SU-DHL-6 (cell line): ENCODE measurements at regions not wholly inside any gene's neighbourhood (a gene's known extent, or its start where the extent isn't known, plus 50 kb on each side); places are given as distances from the start of the nearest gene placed in this dataset.

ENCODE experiments used
- H2AFZ ChIP-seq: fragments of 200-600 bp; sonication (generic); 2 replicates; pipeline ENCODE4 v1.6.1; 2014; ENCODE audit warnings: low read depth, mild to moderate bottlenecking, moderate library complexity, mixed read lengths, antibody characterized with exemption, low read length; ENCODE audit not compliant: severe bottlenecking
- H3F3A ChIP-seq: fragments of 200-600 bp; shearing (Covaris generic); 2 replicates; pipeline ENCODE4 v1.6.0; 2016; ENCODE audit warnings: antibody characterized with exemption, mild to moderate bottlenecking; ENCODE audit not compliant: insufficient read depth
- H3K27ac ChIP-seq: fragments of 200-600 bp; sonication (generic); 2 replicates; pipeline ENCODE4 v1.5.1; 2016; ENCODE audit warnings: low read depth, mild to moderate bottlenecking, low read length, moderate library complexity, mixed read lengths
- H3K27me3 ChIP-seq: fragments of 200-600 bp; sonication (generic), shearing (Covaris generic); 2 replicates; pipeline ENCODE4 v1.6.0; 2014; ENCODE audit warnings: mild to moderate bottlenecking, low read length
- H3K36me3 ChIP-seq: fragments of 200-600 bp; sonication (generic); 2 replicates; pipeline ENCODE4 v1.6.1; 2014; ENCODE audit warnings: mild to moderate bottlenecking, low read length, mixed read lengths
- H3K4me2 ChIP-seq: fragments of 300-600, 200-600 bp; shearing (Covaris generic), sonication (generic); 2 replicates; pipeline ENCODE4 v1.6.0; 2014; ENCODE audit warnings: low read length, low read depth, mild to moderate bottlenecking; ENCODE audit not compliant: poor library complexity, severe bottlenecking
- H3K4me3 ChIP-seq: fragments of 200-600 bp; sonication (generic); 2 replicates; pipeline ENCODE4 v1.5.1; 2014; ENCODE audit warnings: antibody characterized with exemption, low read length, mild to moderate bottlenecking, mixed read lengths; ENCODE audit not compliant: insufficient read depth, poor library complexity, severe bottlenecking
- H3K79me2 ChIP-seq: fragments of 200-600 bp; sonication (generic); 2 replicates; pipeline ENCODE4 v1.6.1; 2014; ENCODE audit warnings: mild to moderate bottlenecking, low read length, moderate library complexity; ENCODE audit not compliant: insufficient read depth
- H3K9ac ChIP-seq: fragments of 200-600 bp; sonication (generic); 2 replicates; pipeline ENCODE4 v1.7.0; 2014; ENCODE audit warnings: mild to moderate bottlenecking, low read length
- H3K9me2 ChIP-seq: fragments of 200-600 bp; sonication (generic); replicated peaks from 2 replicates; pipeline ENCODE4 v1.6.1; 2014; ENCODE audit warnings: low read length; ENCODE audit not compliant: insufficient read depth
- H3K9me3 ChIP-seq: fragments of 200-600 bp; sonication (generic); 2 replicates; pipeline ENCODE4 v1.6.1; 2014; ENCODE audit warnings: low read length, mixed read lengths; ENCODE audit not compliant: insufficient read depth
- H4K20me1 ChIP-seq: fragments of 200-600 bp; sonication (generic); 2 replicates; pipeline ENCODE4 v1.6.1; 2014; ENCODE audit warnings: low read depth, mild to moderate bottlenecking, antibody characterized with exemption, low read length, moderate library complexity, mixed read lengths
- CTCF ChIP-seq: fragments of 200-600 bp; sonication (generic); IDR thresholded peaks from one replicate; pipeline ENCODE4 v1.5.1; 2017; ENCODE audit warnings: antibody characterized with exemption, mild to moderate bottlenecking, low read length, moderate library complexity; ENCODE audit not compliant: insufficient read depth, poor library complexity, severe bottlenecking
- EZH2phosphoT487 ChIP-seq: fragments of 200-600 bp; sonication (generic), shearing (Covaris generic); conservative IDR thresholded peaks from 2 replicates; pipeline ENCODE4 v1.6.1; 2018; ENCODE audit warnings: mild to moderate bottlenecking, antibody characterized with exemption, low read length, moderate library complexity, mixed read lengths

DNA sequence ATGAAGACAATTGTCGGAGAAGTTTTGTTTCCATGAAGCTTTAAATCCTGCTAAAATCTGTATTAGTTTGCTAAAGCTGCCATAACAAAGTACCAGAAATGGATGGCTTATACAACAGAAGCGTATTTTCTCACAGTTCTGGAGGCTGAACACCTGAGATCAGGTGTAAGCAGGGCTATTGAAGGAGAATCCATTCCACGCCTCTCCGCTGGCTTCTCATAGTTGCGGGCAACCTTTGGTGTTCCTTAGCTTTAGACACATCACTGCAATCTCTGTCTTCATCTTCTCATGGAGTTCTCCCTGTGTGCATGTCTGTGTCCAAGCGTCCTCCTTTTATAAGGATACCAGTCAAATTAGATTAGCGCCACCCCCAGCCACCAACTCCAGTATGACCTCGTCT, 159.9 kb upstream of the CDYL start:
- no peak for TF ChIP-seq CTCF
- TF ChIP-seq EZH2phosphoT487, result no peak
- H3K27ac ChIP-seq, result no peak overlapping the region
- no peaks in the 10 kb centered on the region for H4K20me1 ChIP-seq
- no peak overlapping the region for H2AFZ ChIP-seq
- no peaks in the 10 kb centered on the region for H3K27me3 ChIP-seq
- no peaks in the 10 kb centered on the region for H3F3A ChIP-seq
- H3K9me3 ChIP-seq, result no peaks in the 10 kb centered on the region
- H3K36me3 ChIP-seq, result no peaks in the 10 kb centered on the region
- no peak overlapping the region for H3K4me3 ChIP-seq
- no peaks in the 10 kb centered on the region for H3K79me2 ChIP-seq
- no peak overlapping the region for H3K9ac ChIP-seq
- H3K9me2 ChIP-seq, result no peaks in the 10 kb centered on the region
- H3K4me2 ChIP-seq, result no peak overlapping the region

GRCh38 chr6:4615891-4616290, 160.3 kb upstream of the CDYL start:
- no peaks in the 10 kb centered on the region for H4K20me1 ChIP-seq
- H2AFZ ChIP-seq, result no peak overlapping the region
- H3K4me2 ChIP-seq, result no peak overlapping the region
- H3K9me2 ChIP-seq, result no peaks in the 10 kb centered on the region
- H3K36me3 ChIP-seq, result no peaks in the 10 kb centered on the region
- no peaks in the 10 kb centered on the region for H3K9me3 ChIP-seq
- H3K9ac ChIP-seq, result no peak overlapping the region
- H3F3A ChIP-seq, result no peaks in the 10 kb centered on the region
- H3K4me3 ChIP-seq, result no peak overlapping the region
- no peaks in the 10 kb centered on the region for H3K27me3 ChIP-seq
- no peaks in the 10 kb centered on the region for H3K79me2 ChIP-seq
- no peak overlapping the region for H3K27ac ChIP-seq
- no peak for TF ChIP-seq CTCF
- TF ChIP-seq EZH2phosphoT487, result no peak

GRCh38 chr6:4615231-4615630, 161.0 kb upstream of the CDYL start:
- no peak overlapping the region for H3K27ac ChIP-seq
- no peak overlapping the region for H3K4me3 ChIP-seq
- no peaks in the 10 kb centered on the region for H3K36me3 ChIP-seq
- no peak overlapping the region for H3K9ac ChIP-seq
- H3K4me2 ChIP-seq, result no peak overlapping the region
- H3K9me2 ChIP-seq, result no peaks in the 10 kb centered on the region
- no peaks in the 10 kb centered on the region for H4K20me1 ChIP-seq
- no peaks in the 10 kb centered on the region for H3K79me2 ChIP-seq
- H3K9me3 ChIP-seq, result no peaks in the 10 kb centered on the region
- no peaks in the 10 kb centered on the region for H3F3A ChIP-seq
- H2AFZ ChIP-seq, result no peak overlapping the region
- TF ChIP-seq CTCF, result no peak
- H3K27me3 ChIP-seq, result no peaks in the 10 kb centered on the region

DNA sequence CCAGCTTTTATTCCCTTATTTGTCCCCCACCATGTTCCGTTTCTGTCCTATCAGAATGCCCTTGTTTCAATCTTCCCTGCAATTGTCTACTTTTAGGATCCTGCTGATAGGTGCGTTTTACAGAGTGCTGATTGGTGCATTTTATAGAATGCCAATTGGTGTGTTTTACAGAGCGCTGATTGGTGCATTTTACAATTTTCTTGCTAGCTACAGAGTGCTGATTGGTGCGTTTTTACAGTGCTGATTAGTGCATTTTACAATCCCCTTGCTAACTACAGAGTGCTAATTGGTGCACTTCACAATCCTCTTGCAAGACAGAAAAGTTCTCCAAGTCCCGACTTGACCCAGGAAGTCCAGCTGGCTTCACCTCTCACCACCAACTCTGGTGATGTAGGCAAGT, 161.6 kb upstream of the CDYL start:
- no peaks in the 10 kb centered on the region for H3F3A ChIP-seq
- no peak overlapping the region for H3K4me2 ChIP-seq
- H4K20me1 ChIP-seq, result no peaks in the 10 kb centered on the region
- no peak for TF ChIP-seq CTCF
- TF ChIP-seq EZH2phosphoT487, result no peak
- H3K36me3 ChIP-seq, result no peaks in the 10 kb centered on the region
- no peak overlapping the region for H3K27ac ChIP-seq
- no peak overlapping the region for H3K9ac ChIP-seq
- no peak overlapping the region for H2AFZ ChIP-seq
- H3K9me3 ChIP-seq, result no peaks in the 10 kb centered on the region
- no peak overlapping the region for H3K4me3 ChIP-seq
- no peaks in the 10 kb centered on the region for H3K79me2 ChIP-seq
- no peaks in the 10 kb centered on the region for H3K9me2 ChIP-seq
- no peaks in the 10 kb centered on the region for H3K27me3 ChIP-seq
